ENCODE measurements at regions not wholly inside any gene's neighbourhood (a gene's known extent, or its start where the extent isn't known, plus 50 kb on each side); places are given as distances from the start of the nearest gene placed in this dataset.

DNA sequence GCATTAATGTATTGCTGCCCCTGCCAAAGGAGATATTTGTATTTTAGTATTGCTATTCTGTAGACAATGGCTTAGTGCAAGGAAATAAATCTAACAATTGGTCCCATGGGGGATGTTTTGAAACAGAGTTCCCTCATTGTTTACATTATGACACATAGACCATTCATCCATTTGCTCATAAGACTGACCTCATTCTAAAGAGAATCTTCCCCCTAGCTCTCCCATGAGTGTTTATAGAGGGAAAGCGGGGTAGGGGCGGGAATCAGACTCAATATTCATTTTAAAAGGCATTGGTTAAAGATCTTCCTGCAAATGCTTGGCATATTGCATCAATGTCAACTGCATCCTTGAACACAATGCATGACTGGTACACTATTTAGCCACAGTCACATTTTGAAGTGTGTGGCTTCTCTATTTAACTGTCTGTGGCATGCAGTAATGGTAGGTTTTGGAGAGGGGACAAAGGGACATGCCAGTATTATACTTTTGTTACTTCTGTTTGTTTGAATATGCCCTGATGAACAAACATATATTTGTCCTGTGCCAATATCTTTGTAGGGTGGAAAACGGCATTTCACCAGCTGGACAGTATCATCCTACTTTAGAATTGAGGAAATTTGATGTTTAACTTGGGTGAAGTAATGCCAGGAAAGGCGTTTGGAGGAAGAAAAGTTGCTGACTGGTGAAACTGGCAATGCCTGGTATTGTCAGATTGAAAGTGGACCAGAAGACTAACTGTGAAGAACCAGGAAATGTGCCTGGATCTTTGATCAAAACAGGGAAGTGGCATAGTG, 84.1 kb upstream of the MEGF10 start:
- TF ChIP-seq, protein P1, sequence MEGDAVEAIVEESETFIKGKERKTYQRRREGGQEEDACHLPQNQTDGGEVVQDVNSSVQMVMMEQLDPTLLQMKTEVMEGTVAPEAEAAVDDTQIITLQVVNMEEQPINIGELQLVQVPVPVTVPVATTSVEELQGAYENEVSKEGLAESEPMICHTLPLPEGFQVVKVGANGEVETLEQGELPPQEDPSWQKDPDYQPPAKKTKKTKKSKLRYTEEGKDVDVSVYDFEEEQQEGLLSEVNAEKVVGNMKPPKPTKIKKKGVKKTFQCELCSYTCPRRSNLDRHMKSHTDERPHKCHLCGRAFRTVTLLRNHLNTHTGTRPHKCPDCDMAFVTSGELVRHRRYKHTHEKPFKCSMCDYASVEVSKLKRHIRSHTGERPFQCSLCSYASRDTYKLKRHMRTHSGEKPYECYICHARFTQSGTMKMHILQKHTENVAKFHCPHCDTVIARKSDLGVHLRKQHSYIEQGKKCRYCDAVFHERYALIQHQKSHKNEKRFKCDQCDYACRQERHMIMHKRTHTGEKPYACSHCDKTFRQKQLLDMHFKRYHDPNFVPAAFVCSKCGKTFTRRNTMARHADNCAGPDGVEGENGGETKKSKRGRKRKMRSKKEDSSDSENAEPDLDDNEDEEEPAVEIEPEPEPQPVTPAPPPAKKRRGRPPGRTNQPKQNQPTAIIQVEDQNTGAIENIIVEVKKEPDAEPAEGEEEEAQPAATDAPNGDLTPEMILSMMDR (conservative IDR thresholded peaks at IDR 0.05 in 1 of 2, IDR thresholded peaks at IDR 0.05 in 1 of 2; ENCODE audit: extremely low read depth in 1 of 2, insufficient read depth in 1 of 2, low read depth in 1 of 2, low read length in 2 of 2), result no peak
- no peak for TF ChIP-seq EZH2 (IDR thresholded peaks at IDR 0.05; ENCODE audit: borderline replicate concordance, low read length)

All from mammary epithelial cell (primary cell).